ENCODE measurements at regions not wholly inside any gene's neighbourhood (a gene's known extent, or its start where the extent isn't known, plus 50 kb on each side); places are given as distances from the start of the nearest gene placed in this dataset.

- H3K4me1 Mint-ChIP-seq (ENCODE audit: low read depth) = no peaks in the 10 kb centered on the region
- ChIA-PET CTCF (interaction anchor here (0.9 to 1.7 kb wide), 2 partner anchors 49 to 104 kb away, joined by 4 to 5 read pairs; no protein-coding TSS in a partner anchor), POLR2A (no interaction called here)
- H3K27me3 Mint-ChIP-seq = peaks cover 13% of the 10 kb centered on the region
- H3K4me3 Mint-ChIP-seq = no peak overlapping the region
- intact Hi-C loops (cut with micrococcal nuclease) = no loop called here
- TF ChIP-seq, protein P1, sequence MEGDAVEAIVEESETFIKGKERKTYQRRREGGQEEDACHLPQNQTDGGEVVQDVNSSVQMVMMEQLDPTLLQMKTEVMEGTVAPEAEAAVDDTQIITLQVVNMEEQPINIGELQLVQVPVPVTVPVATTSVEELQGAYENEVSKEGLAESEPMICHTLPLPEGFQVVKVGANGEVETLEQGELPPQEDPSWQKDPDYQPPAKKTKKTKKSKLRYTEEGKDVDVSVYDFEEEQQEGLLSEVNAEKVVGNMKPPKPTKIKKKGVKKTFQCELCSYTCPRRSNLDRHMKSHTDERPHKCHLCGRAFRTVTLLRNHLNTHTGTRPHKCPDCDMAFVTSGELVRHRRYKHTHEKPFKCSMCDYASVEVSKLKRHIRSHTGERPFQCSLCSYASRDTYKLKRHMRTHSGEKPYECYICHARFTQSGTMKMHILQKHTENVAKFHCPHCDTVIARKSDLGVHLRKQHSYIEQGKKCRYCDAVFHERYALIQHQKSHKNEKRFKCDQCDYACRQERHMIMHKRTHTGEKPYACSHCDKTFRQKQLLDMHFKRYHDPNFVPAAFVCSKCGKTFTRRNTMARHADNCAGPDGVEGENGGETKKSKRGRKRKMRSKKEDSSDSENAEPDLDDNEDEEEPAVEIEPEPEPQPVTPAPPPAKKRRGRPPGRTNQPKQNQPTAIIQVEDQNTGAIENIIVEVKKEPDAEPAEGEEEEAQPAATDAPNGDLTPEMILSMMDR (IDR thresholded peaks at IDR 0.05) = no peak
- no peaks in the 10 kb centered on the region for H3K9me3 Mint-ChIP-seq
- ATAC-seq (no peak), DNase-seq (no peak)
- H3K36me3 Mint-ChIP-seq (ENCODE audit: low read depth) = no peaks in the 10 kb centered on the region
- no peak overlapping the region for H3K27ac Mint-ChIP-seq
These were observed 92.7 kb upstream of the HAND1 start for GRCh38 chr5:154570572-154571324.

GRCh38 chr5:154568589-154568988, 90.6 kb upstream of the HAND1 start:
- DNase-seq = no peak

GRCh38 chr5:154567155-154567554, 89.1 kb upstream of the HAND1 start:
- Mint-ChIP-seq H3K4me1 (ENCODE audit: low read depth) (no peaks in the 10 kb centered on the region), H3K9me3 (no peaks in the 10 kb centered on the region), H3K4me3 (no peak overlapping the region), H3K27me3 (peaks cover 19% of the 10 kb centered on the region), H3K27ac (no peak overlapping the region), H3K36me3 (ENCODE audit: low read depth) (no peaks in the 10 kb centered on the region)
- CTCF ChIA-PET = interaction anchor here (1.4 kb wide), 1 partner anchor 145 kb away, joined by 4 read pairs; no protein-coding TSS in a partner anchor
- TF ChIP-seq, protein P1 (IDR thresholded peaks at IDR 0.05) = no peak
- intact Hi-C loops (cut with micrococcal nuclease) = no loop called here
- DNase-seq (no peak), ATAC-seq (no peak)
- POLR2A ChIA-PET = no interaction called here

More at GRCh38 chr5:154568589-154568988, 90.6 kb upstream of the HAND1 start:
- H3K27me3 Mint-ChIP-seq = peaks cover 17% of the 10 kb centered on the region
- H3K4me3 Mint-ChIP-seq = no peak overlapping the region
- intact Hi-C loops (cut with micrococcal nuclease) = no loop called here
- TF ChIP-seq, protein P1 (IDR thresholded peaks at IDR 0.05) = no peak
- no peaks in the 10 kb centered on the region for H3K4me1 Mint-ChIP-seq (ENCODE audit: low read depth)
- ChIA-PET CTCF (interaction anchor here (1.4 kb wide), 1 partner anchor 147 kb away, joined by 4 read pairs; no protein-coding TSS in a partner anchor), POLR2A (no interaction called here)
- no peak overlapping the region for H3K27ac Mint-ChIP-seq
- H3K36me3 Mint-ChIP-seq (ENCODE audit: low read depth) = no peaks in the 10 kb centered on the region
- H3K9me3 Mint-ChIP-seq = no peaks in the 10 kb centered on the region
- ATAC-seq = no peak

GRCh38 chr5:154566146-154566680, 88.2 kb upstream of the HAND1 start:
- H3K27ac Mint-ChIP-seq = no peak overlapping the region
- H3K9me3 Mint-ChIP-seq = no peaks in the 10 kb centered on the region
- POLR2A ChIA-PET = no interaction called here
- DNase-seq (no peak), ATAC-seq (no peak)
- intact Hi-C loops (cut with micrococcal nuclease) = no loop called here
- H3K36me3 Mint-ChIP-seq (ENCODE audit: low read depth) = no peaks in the 10 kb centered on the region
- H3K4me1 Mint-ChIP-seq (ENCODE audit: low read depth) = no peaks in the 10 kb centered on the region
- peaks cover 23% of the 10 kb centered on the region for H3K27me3 Mint-ChIP-seq
- CTCF ChIA-PET = no interaction called here
- no peak overlapping the region for H3K4me3 Mint-ChIP-seq
- TF ChIP-seq, protein P1 (IDR thresholded peaks at IDR 0.05) = no peak

GRCh38 chr5:154565123-154565522, 87.1 kb upstream of the HAND1 start:
- ChIA-PET CTCF (no interaction called here), POLR2A (no interaction called here)
- TF ChIP-seq, protein P1 (IDR thresholded peaks at IDR 0.05) = no peak
- ATAC-seq (no peak), DNase-seq (no peak)
- no peaks in the 10 kb centered on the region for H3K36me3 Mint-ChIP-seq (ENCODE audit: low read depth)
- H3K4me3 Mint-ChIP-seq = no peak overlapping the region
- H3K4me1 Mint-ChIP-seq (ENCODE audit: low read depth) = no peaks in the 10 kb centered on the region
- no peaks in the 10 kb centered on the region for H3K9me3 Mint-ChIP-seq
- no peak overlapping the region for H3K27ac Mint-ChIP-seq
- intact Hi-C loops (cut with micrococcal nuclease) = no loop called here
- peaks cover 23% of the 10 kb centered on the region for H3K27me3 Mint-ChIP-seq
